RWPE2 (cell line): ENCODE measurements at regions not wholly inside any gene's neighbourhood (a gene's known extent, or its start where the extent isn't known, plus 50 kb on each side); places are given as distances from the start of the nearest gene placed in this dataset.

Experiments used
- ATAC-seq: fragments of 200-7000 bp; cut with Tn5 transposase; 3 replicates; pipeline ENCODE4 v1.9.1; 2021; ENCODE audit warnings: low read depth
- DNase-seq: peaks from one replicate; pipeline ENCODE4 v3.0.0-alpha.2; 2020; ENCODE audit warnings: low spot score
- H3K27ac ChIP-seq: fragments of 450-650 bp; 2 replicates; pipeline ENCODE4 v1.5.1; 2017; ENCODE audit warnings: mild to moderate bottlenecking; ENCODE audit not compliant: poor library complexity, severe bottlenecking
- H3K27me3 ChIP-seq: fragments of 250-450 bp; sonication (Bioruptor Pico); 2 replicates; pipeline ENCODE4 v1.5.1; 2021; ENCODE audit warnings: mild to moderate bottlenecking, moderate library complexity; ENCODE audit not compliant: insufficient read depth, poor library complexity, severe bottlenecking
- H3K36me3 ChIP-seq: fragments of 250-450 bp; sonication (Bioruptor Pico); 2 replicates; pipeline ENCODE4 v1.5.1; 2020; ENCODE audit warnings: low read depth, mild to moderate bottlenecking, moderate library complexity
- H3K4me1 ChIP-seq: fragments of 250-450 bp; sonication (Bioruptor Pico); 2 replicates; pipeline ENCODE4 v1.5.1; 2021; ENCODE audit warnings: mild to moderate bottlenecking, moderate library complexity; ENCODE audit not compliant: insufficient read depth, poor library complexity, severe bottlenecking
- H3K4me3 ChIP-seq: fragments of 250-450 bp; sonication (Bioruptor Pico); 2 replicates; pipeline ENCODE4 v1.5.1; 2021; ENCODE audit warnings: mild to moderate bottlenecking, moderate library complexity; ENCODE audit not compliant: severe bottlenecking
- H3K9me3 ChIP-seq: fragments of 250-450 bp; sonication (Bioruptor Pico); 2 replicates; pipeline ENCODE4 v1.5.1; 2021; ENCODE audit warnings: mild to moderate bottlenecking, moderate library complexity; ENCODE audit not compliant: severe bottlenecking
- TF ChIP-seq, protein P1 (sequence below): fragments of 450-650 bp; IDR thresholded peaks from one replicate; pipeline ENCODE4 v1.5.1; 2017; ENCODE audit warnings: mild to moderate bottlenecking, moderate library complexity; ENCODE audit not compliant: poor library complexity, severe bottlenecking

DNA sequence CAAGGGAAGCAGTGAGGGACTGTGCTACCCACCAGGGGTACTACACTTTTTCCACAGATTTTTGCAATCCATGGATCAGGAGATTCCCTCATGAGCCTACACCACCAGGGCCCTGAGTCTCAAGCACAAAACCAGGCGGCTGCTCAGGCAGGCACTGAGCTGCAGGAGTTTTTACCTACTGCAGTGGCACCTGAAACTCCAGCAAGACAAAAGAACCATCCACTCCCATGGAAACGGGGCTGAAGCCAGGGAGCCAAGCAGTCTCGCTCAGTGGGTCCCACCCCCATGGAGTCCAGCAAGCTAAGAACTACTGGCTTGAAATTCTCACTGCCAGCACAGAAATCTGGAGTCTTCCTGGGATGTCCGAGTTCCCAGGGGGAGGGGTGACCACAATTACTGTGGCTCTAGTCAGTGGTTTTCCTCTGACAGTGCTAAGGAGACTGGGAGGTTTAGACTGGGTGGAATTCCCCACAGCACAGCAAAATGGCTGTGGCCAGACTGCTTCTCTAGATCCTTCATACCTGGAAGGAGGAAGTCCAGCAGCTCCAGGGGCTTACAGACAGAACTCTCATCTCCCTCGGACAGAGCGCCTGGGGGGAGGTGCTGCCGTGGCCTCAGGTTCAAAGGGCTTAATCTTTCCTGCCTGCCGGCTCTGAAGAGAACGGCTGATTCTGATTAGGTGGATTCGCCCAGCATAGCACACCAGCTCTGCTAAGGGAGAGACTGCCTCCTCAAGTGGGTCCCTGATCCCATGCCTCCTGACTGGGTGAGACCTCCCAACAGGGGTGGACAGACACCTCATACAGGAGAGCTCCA lies 437.8 kb downstream of the LTN1 start:
- TF ChIP-seq, protein P1, sequence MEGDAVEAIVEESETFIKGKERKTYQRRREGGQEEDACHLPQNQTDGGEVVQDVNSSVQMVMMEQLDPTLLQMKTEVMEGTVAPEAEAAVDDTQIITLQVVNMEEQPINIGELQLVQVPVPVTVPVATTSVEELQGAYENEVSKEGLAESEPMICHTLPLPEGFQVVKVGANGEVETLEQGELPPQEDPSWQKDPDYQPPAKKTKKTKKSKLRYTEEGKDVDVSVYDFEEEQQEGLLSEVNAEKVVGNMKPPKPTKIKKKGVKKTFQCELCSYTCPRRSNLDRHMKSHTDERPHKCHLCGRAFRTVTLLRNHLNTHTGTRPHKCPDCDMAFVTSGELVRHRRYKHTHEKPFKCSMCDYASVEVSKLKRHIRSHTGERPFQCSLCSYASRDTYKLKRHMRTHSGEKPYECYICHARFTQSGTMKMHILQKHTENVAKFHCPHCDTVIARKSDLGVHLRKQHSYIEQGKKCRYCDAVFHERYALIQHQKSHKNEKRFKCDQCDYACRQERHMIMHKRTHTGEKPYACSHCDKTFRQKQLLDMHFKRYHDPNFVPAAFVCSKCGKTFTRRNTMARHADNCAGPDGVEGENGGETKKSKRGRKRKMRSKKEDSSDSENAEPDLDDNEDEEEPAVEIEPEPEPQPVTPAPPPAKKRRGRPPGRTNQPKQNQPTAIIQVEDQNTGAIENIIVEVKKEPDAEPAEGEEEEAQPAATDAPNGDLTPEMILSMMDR: no peak
- Histone ChIP-seq H3K4me1 (peaks cover 8% of the 10 kb centered on the region), H3K9me3 (peaks cover 2% of the 10 kb centered on the region), H3K36me3 (no peaks in the 10 kb centered on the region), H3K27me3 (no peaks in the 10 kb centered on the region), H3K4me3 (no peak overlapping the region), H3K27ac (no peak overlapping the region)
- DNase-seq (no peak), ATAC-seq (no peak)

DNA sequence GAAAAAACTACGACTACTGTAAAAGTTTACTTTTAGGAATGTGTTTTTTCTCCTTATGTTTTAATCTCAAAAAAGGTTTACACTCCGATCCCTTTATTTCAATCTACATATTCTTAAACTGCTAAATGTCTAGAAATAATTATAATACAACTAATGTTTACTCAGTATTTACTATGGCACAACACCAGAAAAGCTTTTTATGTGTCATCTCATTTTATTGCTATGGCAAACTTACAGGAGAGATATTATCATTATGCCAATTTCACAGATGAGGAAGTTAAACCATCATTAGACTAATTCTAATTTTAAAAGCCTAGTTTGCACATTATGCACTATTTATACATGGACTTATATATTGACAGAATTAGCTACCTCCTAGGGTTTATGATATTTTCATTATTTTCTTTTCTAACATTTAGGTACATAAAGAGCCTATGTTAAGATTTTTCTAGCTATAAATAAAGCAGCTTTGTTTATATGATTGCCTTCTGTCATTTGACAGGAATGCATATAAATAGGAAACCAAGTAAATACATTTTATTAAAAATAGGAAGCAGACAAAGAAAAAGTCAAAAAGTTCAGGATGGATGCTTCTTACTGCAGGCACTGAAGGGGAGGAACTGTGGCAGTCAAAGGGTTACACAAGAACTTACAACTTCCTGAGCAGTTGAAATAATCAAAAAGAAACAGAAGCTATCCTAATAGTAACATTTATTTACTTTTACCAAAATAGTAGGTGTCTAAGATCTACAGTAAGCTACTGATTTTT lies 442.4 kb downstream of the LTN1 start:
- no peak overlapping the region for H3K27ac ChIP-seq
- H3K4me1 ChIP-seq: peaks cover 9% of the 10 kb centered on the region
- TF ChIP-seq, protein P1: no peak

DNA sequence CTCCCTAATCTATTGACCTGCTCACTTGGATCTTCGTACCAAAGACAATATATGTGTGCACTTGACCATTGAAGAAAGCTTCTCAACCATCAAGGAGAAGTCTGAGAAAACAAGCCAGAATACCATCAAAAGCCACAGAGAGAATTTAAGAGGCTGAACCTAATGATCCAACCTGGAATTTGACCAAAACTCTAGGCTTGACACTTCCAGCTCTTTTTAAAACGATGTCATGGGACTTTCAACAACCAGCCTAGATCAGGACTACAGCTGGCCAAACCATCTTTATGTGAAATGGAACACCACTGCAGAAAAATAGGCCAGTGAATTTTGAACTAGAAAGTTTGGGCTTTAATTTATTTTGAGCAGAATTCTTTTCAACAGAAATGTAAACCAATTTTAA lies 444.4 kb downstream of the LTN1 start:
- ATAC-seq (no peak), DNase-seq (no peak)
- no peaks in the 10 kb centered on the region for H3K36me3 ChIP-seq
- H3K4me1 ChIP-seq: peaks cover 9% of the 10 kb centered on the region
- H3K27ac ChIP-seq: no peak overlapping the region
- H3K9me3 ChIP-seq: peaks cover 2% of the 10 kb centered on the region
- H3K27me3 ChIP-seq: no peaks in the 10 kb centered on the region
- TF ChIP-seq, protein P1: no peak
- no peak overlapping the region for H3K4me3 ChIP-seq

More for the DNA sequence above, 442.4 kb downstream of the LTN1 start:
- peak; percentile 23; the same call in 1 of the 3 replicates for ATAC-seq
- no peaks in the 10 kb centered on the region for H3K36me3 ChIP-seq
- H3K4me3 ChIP-seq: no peak overlapping the region
- H3K27me3 ChIP-seq: no peaks in the 10 kb centered on the region
- DNase-seq: no peak
- peaks cover 2% of the 10 kb centered on the region for H3K9me3 ChIP-seq

DNA sequence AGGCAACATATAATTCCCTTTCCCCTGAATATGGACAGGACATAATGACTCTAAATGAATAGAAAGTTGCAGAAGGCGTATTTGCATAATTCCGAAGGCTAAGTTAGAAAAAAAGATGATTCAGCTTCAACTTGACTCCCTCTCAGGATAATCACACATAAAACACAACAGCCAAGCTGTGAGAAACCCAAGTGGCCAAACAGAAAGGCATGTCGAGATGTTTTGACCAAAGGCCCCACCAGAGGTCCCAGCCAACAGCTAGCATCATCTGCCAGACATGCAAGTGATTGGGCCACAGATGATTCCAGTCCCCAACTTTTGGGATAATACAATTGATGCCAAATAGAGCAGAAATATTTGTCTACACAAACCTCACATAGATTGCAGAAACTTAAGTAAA lies 444.9 kb downstream of the LTN1 start:
- ATAC-seq: no peak
- Histone ChIP-seq H3K4me1 (peaks cover 9% of the 10 kb centered on the region), H3K4me3 (no peak overlapping the region), H3K36me3 (no peaks in the 10 kb centered on the region), H3K27ac (no peak overlapping the region), H3K9me3 (no peaks in the 10 kb centered on the region), H3K27me3 (no peaks in the 10 kb centered on the region)
- TF ChIP-seq, protein P1: no peak
- no peak for DNase-seq
